Keratinocyte (primary cell): ENCODE measurements at regions not wholly inside any gene's neighbourhood (a gene's known extent, or its start where the extent isn't known, plus 50 kb on each side); places are given as distances from the start of the nearest gene placed in this dataset.

Source experiments
- DNase-seq: peaks from one replicate; pipeline ENCODE4 v3.0.0-alpha.2; 2011; ENCODE audit warnings: low read depth, missing footprints, low spot score
- FAIRE-seq: peaks from 2 replicates; lab custom pipeline; 2011; peaks lifted over from hg19 to GRCh38; lab: Jason Lieb, UNC
- H2AFZ ChIP-seq: 2 replicates; pipeline ENCODE4 v1.6.0; 2012; ENCODE audit warnings: low read length, control low read depth, inconsistent platforms; ENCODE audit not compliant: control insufficient read depth
- H3K27ac ChIP-seq: 2 replicates; pipeline ENCODE4 v1.5.1; 2011; ENCODE audit warnings: low read length; ENCODE audit not compliant: control insufficient read depth, insufficient read depth
- H3K27me3 ChIP-seq: 3 replicates; pipeline ENCODE4 v1.6.0; 2011; ENCODE audit warnings: low read length; ENCODE audit not compliant: control insufficient read depth, insufficient read depth; ENCODE audit errors: extremely low read depth
- H3K36me3 ChIP-seq, 2 experiments: 2 replicates in 1 of 2; 3 replicates in 1 of 2; pipeline ENCODE4 v1.5.1; 2011; ENCODE audit warnings: low read length in 2 of 2, mild to moderate bottlenecking in 1 of 2; ENCODE audit not compliant: control insufficient read depth in 2 of 2, insufficient read depth in 2 of 2; ENCODE audit errors: extremely low read depth in 1 of 2
- H3K4me1 ChIP-seq: 3 replicates; pipeline ENCODE4 v1.5.1; 2011; ENCODE audit warnings: low read length; ENCODE audit not compliant: control insufficient read depth, insufficient read depth; ENCODE audit errors: extremely low read depth
- H3K4me2 ChIP-seq: 3 replicates; pipeline ENCODE4 v1.6.0; 2011; ENCODE audit warnings: low read depth, low read length; ENCODE audit not compliant: control insufficient read depth, insufficient read depth; ENCODE audit errors: extremely low read depth
- H3K4me3 ChIP-seq, 3 experiments: fragments of 200-600 bp in 1 of 3; sonication (generic) in 1 of 3; 2 replicates in 2 of 3; 3 replicates in 1 of 3; pipeline ENCODE4 v1.5.1; 2011 to 2016; ENCODE audit warnings: low read length in 3 of 3, mild to moderate bottlenecking in 3 of 3, control low read depth in 2 of 3, inconsistent platforms in 1 of 3, low read depth in 1 of 3, mixed read lengths in 1 of 3, mixed run types in 1 of 3, moderate library complexity in 1 of 3; ENCODE audit not compliant: control insufficient read depth in 2 of 3, insufficient read depth in 2 of 3; ENCODE audit errors: extremely low read depth in 1 of 3
- H3K79me2 ChIP-seq: 2 replicates; pipeline ENCODE4 v1.6.0; 2012; ENCODE audit warnings: low read length; ENCODE audit not compliant: control insufficient read depth, insufficient read depth
- H3K9ac ChIP-seq: 3 replicates; pipeline ENCODE4 v1.6.0; 2011; ENCODE audit warnings: low read length; ENCODE audit not compliant: control insufficient read depth, insufficient read depth; ENCODE audit errors: extremely low read depth
- H3K9me1 ChIP-seq: 3 replicates; pipeline ENCODE4 v1.6.0; 2011; ENCODE audit warnings: low read length; ENCODE audit not compliant: control insufficient read depth, insufficient read depth; ENCODE audit errors: extremely low read depth
- H3K9me3 ChIP-seq: 2 replicates; pipeline ENCODE4 v1.5.1; 2012; ENCODE audit warnings: low read depth, low read length; ENCODE audit not compliant: control insufficient read depth
- H4K20me1 ChIP-seq: 3 replicates; pipeline ENCODE4 v1.6.0; 2011; ENCODE audit warnings: low read length; ENCODE audit not compliant: control insufficient read depth, insufficient read depth; ENCODE audit errors: extremely low read depth
- CTCF ChIP-seq, 3 experiments: IDR thresholded peaks in 1 of 3; conservative IDR thresholded peaks in 1 of 3; optimal IDR thresholded peaks in 1 of 3; 2 replicates in 2 of 3; 3 replicates in 1 of 3; pipeline versions ENCODE3 to v1.5.1; 2011; ENCODE audit warnings: low read length in 3 of 3, mild to moderate bottlenecking in 3 of 3, moderate library complexity in 2 of 3, control low read depth in 1 of 3, inconsistent platforms in 1 of 3; ENCODE audit not compliant: insufficient read depth in 2 of 3; ENCODE audit errors: extremely low read depth in 1 of 3
- EZH2 ChIP-seq: IDR thresholded peaks from one replicate; pipeline ENCODE4 v1.6.1; 2012; ENCODE audit warnings: inconsistent platforms, mild to moderate bottlenecking, low read length, moderate library complexity
- dilution Hi-C: fragments of 300-500 bp; cut with MboI; formaldehyde crosslinking; loops from one replicate; pipeline ENCODE4 v1.7.0; 2020; ENCODE audit warnings: low sequenced_read_pairs; ENCODE audit not compliant: extremely low pct_ligation_motif_present

- H3K9me3 ChIP-seq = no peaks in the 10 kb centered on the region
- no peaks in the 10 kb centered on the region for H3K27me3 ChIP-seq
- H3K4me1 ChIP-seq = peaks cover 10% of the 10 kb centered on the region
- H3K27ac ChIP-seq = no peak overlapping the region
- H3K79me2 ChIP-seq = no peaks in the 10 kb centered on the region
- no peak overlapping the region for H3K9ac ChIP-seq
- no peak overlapping the region for H3K4me3 ChIP-seq
- H2AFZ ChIP-seq = no peak overlapping the region
- TF ChIP-seq CTCF (optimal IDR thresholded peaks at IDR 0.05 in 1 of 3, IDR thresholded peaks at IDR 0.05 in 1 of 3, conservative IDR thresholded peaks at IDR 0.05 in 1 of 3; ENCODE audit: extremely low read depth in 1 of 3, insufficient read depth in 2 of 3, low read length in 3 of 3) (no peak), EZH2 (no peak)
- H3K4me2 ChIP-seq = no peak overlapping the region
- DNase-seq (no peak), FAIRE-seq (no peak)
- dilution Hi-C loops = no loop called here
- H4K20me1 ChIP-seq = no peaks in the 10 kb centered on the region
- H3K9me1 ChIP-seq = no peaks in the 10 kb centered on the region
- H3K36me3 ChIP-seq = no peaks in the 10 kb centered on the region
Measured at GRCh38 chr2:175847128-175847527, 154.9 kb downstream of the LNPK start.

GRCh38 chr2:175844169-175844568 is 157.9 kb downstream of the LNPK start:
- Histone ChIP-seq H3K4me1 (peaks cover 10% of the 10 kb centered on the region), H3K9me1 (no peaks in the 10 kb centered on the region), H3K9ac (no peak overlapping the region), H3K4me3 (peak overlapping the region in 1 of 3 experiments; percentile 32), H3K4me2 (peak overlapping the region; percentile 51), H3K9me3 (no peaks in the 10 kb centered on the region), H3K27ac (peak overlapping the region; percentile 56), H2AFZ (peak overlapping the region; percentile 56), H4K20me1 (no peaks in the 10 kb centered on the region), H3K79me2 (no peaks in the 10 kb centered on the region), H3K27me3 (no peaks in the 10 kb centered on the region), H3K36me3 (no peaks in the 10 kb centered on the region)
- FAIRE-seq (peak; percentile 57), DNase-seq (peak; percentile 28)
- dilution Hi-C loops = no loop called here
- no peak for TF ChIP-seq CTCF (optimal IDR thresholded peaks at IDR 0.05 in 1 of 3, IDR thresholded peaks at IDR 0.05 in 1 of 3, conservative IDR thresholded peaks at IDR 0.05 in 1 of 3; ENCODE audit: extremely low read depth in 1 of 3, insufficient read depth in 2 of 3, low read length in 3 of 3)
- TF ChIP-seq EZH2 = no peak
